ENCODE measurements at regions not wholly inside any gene's neighbourhood (a gene's known extent, or its start where the extent isn't known, plus 50 kb on each side); places are given as distances from the start of the nearest gene placed in this dataset.

DNA sequence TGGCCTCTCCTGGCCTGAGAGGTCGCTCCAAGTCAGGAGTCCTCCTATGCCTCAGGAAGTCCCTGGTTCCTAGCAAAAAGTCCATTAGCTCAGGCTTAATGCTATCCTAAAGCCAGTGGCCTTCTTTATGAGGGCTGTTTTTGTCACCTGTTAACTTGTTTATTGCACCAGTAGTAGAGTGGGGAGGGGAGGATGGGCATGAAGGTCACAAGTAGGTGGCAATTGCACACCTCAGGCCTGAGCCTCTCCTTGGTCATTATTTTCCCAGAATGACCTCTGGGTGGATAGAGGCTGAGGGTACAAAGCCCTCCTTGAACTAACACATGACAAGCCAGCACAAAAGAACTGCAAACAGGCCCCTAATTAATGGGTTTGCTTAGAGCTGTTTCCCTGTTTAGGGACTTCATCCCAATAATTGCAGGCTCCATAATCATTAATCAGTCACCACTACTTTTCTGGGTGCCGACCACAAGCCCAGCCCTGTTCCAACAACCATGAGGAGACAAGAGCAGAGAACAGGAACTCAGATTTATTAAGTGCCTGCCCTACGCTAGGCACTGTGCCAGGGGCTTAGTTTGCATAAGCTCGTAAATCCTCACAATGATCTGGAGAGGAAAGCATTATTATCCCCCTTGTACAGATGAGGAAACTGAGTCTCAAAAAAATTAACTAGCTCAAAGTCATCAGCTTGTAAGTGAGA lies 123.0 kb upstream of the PKDCC start:
- TF ChIP-seq, protein P1, sequence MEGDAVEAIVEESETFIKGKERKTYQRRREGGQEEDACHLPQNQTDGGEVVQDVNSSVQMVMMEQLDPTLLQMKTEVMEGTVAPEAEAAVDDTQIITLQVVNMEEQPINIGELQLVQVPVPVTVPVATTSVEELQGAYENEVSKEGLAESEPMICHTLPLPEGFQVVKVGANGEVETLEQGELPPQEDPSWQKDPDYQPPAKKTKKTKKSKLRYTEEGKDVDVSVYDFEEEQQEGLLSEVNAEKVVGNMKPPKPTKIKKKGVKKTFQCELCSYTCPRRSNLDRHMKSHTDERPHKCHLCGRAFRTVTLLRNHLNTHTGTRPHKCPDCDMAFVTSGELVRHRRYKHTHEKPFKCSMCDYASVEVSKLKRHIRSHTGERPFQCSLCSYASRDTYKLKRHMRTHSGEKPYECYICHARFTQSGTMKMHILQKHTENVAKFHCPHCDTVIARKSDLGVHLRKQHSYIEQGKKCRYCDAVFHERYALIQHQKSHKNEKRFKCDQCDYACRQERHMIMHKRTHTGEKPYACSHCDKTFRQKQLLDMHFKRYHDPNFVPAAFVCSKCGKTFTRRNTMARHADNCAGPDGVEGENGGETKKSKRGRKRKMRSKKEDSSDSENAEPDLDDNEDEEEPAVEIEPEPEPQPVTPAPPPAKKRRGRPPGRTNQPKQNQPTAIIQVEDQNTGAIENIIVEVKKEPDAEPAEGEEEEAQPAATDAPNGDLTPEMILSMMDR (IDR thresholded peaks at IDR 0.05; ENCODE audit: insufficient read depth, low read depth, low read length, missing control alignments), result no peak
- DNase-seq (ENCODE audit: low read depth), result no peak
- no peak overlapping the region for H3K4me3 ChIP-seq (ENCODE audit: low read depth, low read length)

DNA sequence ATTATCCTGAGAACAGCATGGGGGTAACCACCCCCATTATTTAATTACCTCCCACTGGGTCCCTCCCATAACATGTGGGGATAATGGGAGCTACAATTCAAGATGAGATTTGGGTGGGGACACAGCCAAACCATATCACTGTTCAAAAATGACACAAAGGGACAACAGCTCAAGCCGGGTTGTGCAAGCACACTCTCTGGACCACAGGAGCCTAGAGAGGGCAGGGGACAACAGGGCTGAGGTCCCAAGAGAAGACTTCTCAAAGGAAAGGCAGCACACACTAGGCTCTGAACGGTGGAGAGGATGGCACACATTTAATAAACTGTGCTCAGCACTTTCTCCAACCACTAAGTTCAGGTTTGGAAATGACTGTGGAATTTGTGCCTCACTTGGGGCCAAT lies 122.1 kb upstream of the PKDCC start:
- no peak for DNase-seq (ENCODE audit: low read depth)
- TF ChIP-seq, protein P1 (IDR thresholded peaks at IDR 0.05; ENCODE audit: insufficient read depth, low read depth, low read length, missing control alignments), result no peak
- no peak overlapping the region for H3K4me3 ChIP-seq (ENCODE audit: low read depth, low read length)

DNA sequence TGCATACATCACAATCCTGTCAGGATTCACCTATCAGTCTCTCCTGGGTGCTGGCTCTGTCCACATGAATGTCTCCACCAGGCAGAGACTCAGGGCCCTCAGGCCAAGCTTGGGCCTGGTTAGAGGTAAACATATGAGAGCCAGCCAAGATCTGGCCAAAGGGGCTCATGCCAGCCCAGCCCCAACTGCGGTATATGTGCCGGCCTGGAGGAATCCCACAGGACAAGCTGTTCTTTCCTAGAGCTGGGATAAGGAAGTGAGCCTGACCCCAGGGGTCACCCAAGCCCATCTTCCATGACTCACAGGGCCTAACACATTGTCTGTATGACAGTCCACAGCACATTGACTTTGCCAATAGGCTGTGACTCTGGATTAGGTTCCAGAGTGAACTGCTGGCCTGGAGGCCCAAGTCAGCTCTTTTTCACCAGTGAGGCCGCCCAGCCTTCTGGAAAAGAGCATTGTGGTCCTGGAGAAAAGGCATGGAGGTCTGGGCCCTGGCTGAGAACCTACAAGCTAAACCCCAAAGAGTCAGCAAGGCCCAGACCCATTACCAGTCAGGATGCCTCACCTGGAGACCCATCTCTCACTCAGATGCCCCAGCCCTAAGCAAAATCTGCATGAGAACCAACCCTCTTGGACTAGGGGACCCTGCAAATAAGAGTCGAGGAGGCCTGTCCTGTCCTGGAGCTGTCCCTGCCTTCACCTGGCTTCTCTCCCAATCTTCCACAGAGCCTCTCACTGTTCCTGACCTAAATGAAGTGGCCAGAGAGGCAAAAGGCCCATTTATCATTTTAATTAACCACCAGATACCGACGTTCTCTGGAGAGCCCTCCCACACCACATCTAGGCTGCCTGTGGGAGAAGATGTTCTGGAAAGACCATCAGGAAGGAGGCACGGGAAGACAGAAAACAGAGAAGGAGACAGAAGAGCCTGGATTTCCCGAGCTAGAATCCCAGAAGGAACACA lies 120.9 kb upstream of the PKDCC start:
- no peak for DNase-seq (ENCODE audit: low read depth)
- TF ChIP-seq, protein P1 (IDR thresholded peaks at IDR 0.05; ENCODE audit: insufficient read depth, low read depth, low read length, missing control alignments), result no peak
- no peak overlapping the region for H3K4me3 ChIP-seq (ENCODE audit: low read depth, low read length)

DNA sequence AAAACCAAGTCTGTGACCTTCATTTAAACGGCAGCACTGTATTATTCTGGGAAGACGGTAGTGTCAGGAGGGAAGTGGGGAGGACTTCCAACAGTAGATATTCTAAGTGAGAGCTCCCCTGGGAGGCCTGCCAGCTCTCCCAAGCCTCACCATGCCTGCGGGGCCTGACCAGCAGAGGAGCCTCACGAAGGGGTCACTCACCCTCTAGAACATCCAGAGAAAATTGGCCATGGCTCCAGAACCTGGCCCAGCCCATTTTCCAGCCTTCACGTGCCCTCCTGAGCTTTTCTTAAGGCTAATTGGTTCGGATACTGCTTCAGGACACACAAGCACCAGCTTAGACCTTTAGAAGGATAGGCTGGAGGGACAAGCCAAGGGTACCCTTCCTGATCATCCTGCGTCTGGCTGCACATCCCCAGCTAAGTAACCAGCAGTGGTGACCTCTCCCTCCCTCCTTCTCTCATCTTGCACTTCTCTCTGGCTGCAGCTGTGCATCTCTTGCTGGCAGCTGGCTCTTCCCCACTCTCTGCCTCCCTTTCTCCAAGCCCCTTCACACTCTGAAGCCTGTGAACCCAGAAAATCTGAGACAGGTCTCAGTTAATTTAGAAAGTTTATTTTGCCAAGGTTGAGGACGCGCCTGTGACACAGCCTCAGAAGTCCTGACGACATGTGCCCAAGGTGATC lies 120.1 kb upstream of the PKDCC start:
- TF ChIP-seq, protein P1 (IDR thresholded peaks at IDR 0.05; ENCODE audit: insufficient read depth, low read depth, low read length, missing control alignments), result no peak
- no peak for DNase-seq (ENCODE audit: low read depth)
- H3K4me3 ChIP-seq (ENCODE audit: low read depth, low read length), result no peak overlapping the region

DNA sequence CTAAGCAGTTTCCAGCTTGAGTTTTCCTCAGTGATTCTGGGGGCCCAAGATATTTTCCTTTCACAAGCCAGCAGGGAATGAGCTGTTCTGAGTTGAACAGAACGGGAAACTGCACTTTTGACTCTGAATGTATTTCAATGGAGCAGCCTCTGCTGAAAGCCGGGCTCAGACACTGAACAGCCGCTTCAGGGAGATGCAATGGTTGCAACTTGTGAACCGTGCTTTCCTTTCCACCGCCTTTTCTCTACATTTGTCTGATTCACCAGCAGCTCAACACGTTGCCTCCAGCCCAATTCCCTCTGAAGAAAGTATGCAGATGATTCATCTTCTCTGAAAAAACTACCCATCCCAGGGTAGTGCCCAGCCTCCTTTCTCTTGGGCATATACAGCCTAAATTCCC lies 119.3 kb upstream of the PKDCC start:
- DNase-seq (ENCODE audit: low read depth), result no peak
- TF ChIP-seq, protein P1 (IDR thresholded peaks at IDR 0.05; ENCODE audit: insufficient read depth, low read depth, low read length, missing control alignments), result no peak
- H3K4me3 ChIP-seq (ENCODE audit: low read depth, low read length), result no peak overlapping the region

DNA sequence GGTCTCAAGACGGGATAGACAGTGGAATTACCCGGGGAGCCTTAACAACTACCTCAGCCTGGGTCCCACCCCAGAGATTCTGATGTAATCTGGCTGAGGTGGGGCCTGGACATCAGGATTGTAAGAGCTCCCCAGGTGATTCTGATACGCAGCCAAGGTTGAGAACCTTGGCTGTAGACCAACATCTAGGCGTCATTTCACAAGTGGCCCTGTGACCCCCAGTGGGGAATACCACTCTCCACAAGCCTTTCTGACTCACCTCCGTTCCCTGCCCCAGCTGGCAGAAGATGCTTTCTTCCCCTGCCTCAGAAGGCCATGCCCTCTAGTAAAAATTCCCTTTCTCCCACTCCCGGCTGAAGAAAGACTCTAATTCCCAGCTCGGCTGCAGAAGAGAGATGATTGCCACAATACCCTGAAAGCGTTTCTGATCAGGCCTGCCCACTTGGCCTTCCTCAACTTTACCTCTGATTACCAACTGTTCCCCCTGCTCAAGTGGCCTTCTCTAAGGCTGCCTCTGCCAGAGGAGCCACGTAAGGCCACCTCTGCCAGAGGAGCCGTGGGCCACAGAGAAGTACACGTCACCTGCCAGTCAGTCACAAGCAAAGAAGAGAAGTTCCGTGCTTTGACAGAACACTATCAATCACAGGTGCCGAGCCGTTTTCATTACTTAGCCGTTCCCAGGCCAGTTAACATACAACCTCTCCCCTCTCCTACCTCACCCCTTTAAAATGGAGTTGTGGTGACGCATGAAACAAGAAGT lies 116.8 kb upstream of the PKDCC start:
- TF ChIP-seq, protein P1 (IDR thresholded peaks at IDR 0.05; ENCODE audit: insufficient read depth, low read depth, low read length, missing control alignments), result no peak
- no peak overlapping the region for H3K4me3 ChIP-seq (ENCODE audit: low read depth, low read length)
- peak; percentile 75 for DNase-seq (ENCODE audit: low read depth)

Measured in GM12865 (cell line).